ENCODE measurements at regions not wholly inside any gene's neighbourhood (a gene's known extent, or its start where the extent isn't known, plus 50 kb on each side); places are given as distances from the start of the nearest gene placed in this dataset.

DNA sequence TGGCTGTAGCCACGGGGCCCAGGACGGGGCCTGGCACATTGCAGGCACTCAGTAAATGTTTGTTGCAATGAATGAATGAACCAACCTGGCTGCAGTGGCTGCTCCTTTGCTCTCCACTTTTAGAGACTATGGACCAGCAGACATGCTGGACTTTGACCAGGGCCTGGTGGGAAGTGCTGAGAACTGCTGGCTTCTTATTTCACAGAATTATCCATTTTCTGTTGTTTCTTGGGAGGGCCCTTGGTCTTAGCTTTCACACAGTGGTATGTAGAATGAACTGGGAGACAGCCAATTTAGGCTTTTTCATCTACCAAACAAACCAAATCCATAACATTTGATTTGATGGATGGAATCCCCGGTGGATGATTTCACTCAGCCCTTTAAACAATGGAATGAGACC, 78.0 kb upstream of the LHFPL2 start:
- TF ChIP-seq, protein P1, sequence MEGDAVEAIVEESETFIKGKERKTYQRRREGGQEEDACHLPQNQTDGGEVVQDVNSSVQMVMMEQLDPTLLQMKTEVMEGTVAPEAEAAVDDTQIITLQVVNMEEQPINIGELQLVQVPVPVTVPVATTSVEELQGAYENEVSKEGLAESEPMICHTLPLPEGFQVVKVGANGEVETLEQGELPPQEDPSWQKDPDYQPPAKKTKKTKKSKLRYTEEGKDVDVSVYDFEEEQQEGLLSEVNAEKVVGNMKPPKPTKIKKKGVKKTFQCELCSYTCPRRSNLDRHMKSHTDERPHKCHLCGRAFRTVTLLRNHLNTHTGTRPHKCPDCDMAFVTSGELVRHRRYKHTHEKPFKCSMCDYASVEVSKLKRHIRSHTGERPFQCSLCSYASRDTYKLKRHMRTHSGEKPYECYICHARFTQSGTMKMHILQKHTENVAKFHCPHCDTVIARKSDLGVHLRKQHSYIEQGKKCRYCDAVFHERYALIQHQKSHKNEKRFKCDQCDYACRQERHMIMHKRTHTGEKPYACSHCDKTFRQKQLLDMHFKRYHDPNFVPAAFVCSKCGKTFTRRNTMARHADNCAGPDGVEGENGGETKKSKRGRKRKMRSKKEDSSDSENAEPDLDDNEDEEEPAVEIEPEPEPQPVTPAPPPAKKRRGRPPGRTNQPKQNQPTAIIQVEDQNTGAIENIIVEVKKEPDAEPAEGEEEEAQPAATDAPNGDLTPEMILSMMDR (IDR thresholded peaks at IDR 0.05; ENCODE audit: insufficient read depth in 1 of 2, low read depth in 1 of 2, low read length in 1 of 2, severe bottlenecking in 1 of 2, unreplicated experiment in 1 of 2), result no peak
- Mint-ChIP-seq H3K4me1 (ENCODE audit: low read depth, unreplicated experiment) (no peaks in the 10 kb centered on the region), H3K27me3 (ENCODE audit: insufficient read depth, unreplicated experiment) (no peaks in the 10 kb centered on the region), H3K9me3 (ENCODE audit: unreplicated experiment) (peaks cover 9% of the 10 kb centered on the region), H3K27ac (ENCODE audit: unreplicated experiment) (peak overlapping the region; percentile 91), H3K4me3 (ENCODE audit: unreplicated experiment) (no peak overlapping the region), H3K36me3 (ENCODE audit: insufficient read depth, unreplicated experiment) (no peaks in the 10 kb centered on the region)
- Histone ChIP-seq H3K9me3 (no peaks in the 10 kb centered on the region; the same call in 1 of the 2 replicates), H3K27me3 (replicated peaks; ENCODE audit: control insufficient read depth, insufficient read depth, low read length) (no peaks in the 10 kb centered on the region), H3K36me3 (ENCODE audit: control insufficient read depth, insufficient read depth, low read length) (no peaks in the 10 kb centered on the region), H3K4me3 (ENCODE audit: low read depth, low read length) (no peak overlapping the region), H3K4me1 (peaks cover 22% of the 10 kb centered on the region)
- no TSS peak for BruUV-seq (replicated peaks)
- ChIA-PET POLR2A (no interaction called here), CTCF (no interaction called here)
- no peak for DNase-seq
- intact Hi-C loops (cut with micrococcal nuclease; ENCODE audit: unreplicated experiment), result no loop called here

DNA sequence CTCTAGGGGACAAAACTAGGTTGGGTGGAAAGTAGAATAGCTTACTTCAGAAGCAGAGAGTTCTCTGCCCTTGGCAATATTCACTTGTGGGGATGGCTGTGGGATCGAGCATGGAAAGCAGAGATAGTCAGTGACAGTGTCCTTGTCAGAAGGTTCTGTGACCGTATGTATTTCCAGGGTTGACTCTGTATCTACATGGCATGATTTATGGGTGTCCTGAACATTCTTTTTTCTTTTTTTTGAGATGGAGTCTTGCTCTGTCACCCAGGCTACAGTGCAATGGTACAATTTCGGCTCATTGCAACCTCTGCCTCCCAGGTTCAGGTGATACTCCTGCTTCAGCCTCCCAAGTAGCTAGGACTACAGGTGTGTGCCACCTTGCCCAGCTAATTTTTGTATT, 77.4 kb upstream of the LHFPL2 start:
- Mint-ChIP-seq H3K27me3 (ENCODE audit: insufficient read depth, unreplicated experiment) (no peaks in the 10 kb centered on the region), H3K4me1 (ENCODE audit: low read depth, unreplicated experiment) (peaks cover 1% of the 10 kb centered on the region), H3K27ac (ENCODE audit: unreplicated experiment) (no peak overlapping the region), H3K36me3 (ENCODE audit: insufficient read depth, unreplicated experiment) (no peaks in the 10 kb centered on the region), H3K4me3 (ENCODE audit: unreplicated experiment) (no peak overlapping the region), H3K9me3 (ENCODE audit: unreplicated experiment) (peaks cover 9% of the 10 kb centered on the region)
- DNase-seq, result no peak
- intact Hi-C loops (cut with micrococcal nuclease; ENCODE audit: unreplicated experiment), result no loop called here
- no TSS peak for BruUV-seq (replicated peaks)
- TF ChIP-seq, protein P1 (IDR thresholded peaks at IDR 0.05; ENCODE audit: insufficient read depth in 1 of 2, low read depth in 1 of 2, low read length in 1 of 2, severe bottlenecking in 1 of 2, unreplicated experiment in 1 of 2), result no peak
- ChIA-PET CTCF (no interaction called here), POLR2A (no interaction called here)
- no peaks in the 10 kb centered on the region; the same call in 1 of the 2 replicates for H3K9me3 ChIP-seq
- H3K4me1 ChIP-seq, result peaks cover 27% of the 10 kb centered on the region
- no peak overlapping the region for H3K4me3 ChIP-seq (ENCODE audit: low read depth, low read length)
- H3K36me3 ChIP-seq (ENCODE audit: control insufficient read depth, insufficient read depth, low read length), result no peaks in the 10 kb centered on the region
- no peaks in the 10 kb centered on the region for H3K27me3 ChIP-seq (replicated peaks; ENCODE audit: control insufficient read depth, insufficient read depth, low read length)

DNA sequence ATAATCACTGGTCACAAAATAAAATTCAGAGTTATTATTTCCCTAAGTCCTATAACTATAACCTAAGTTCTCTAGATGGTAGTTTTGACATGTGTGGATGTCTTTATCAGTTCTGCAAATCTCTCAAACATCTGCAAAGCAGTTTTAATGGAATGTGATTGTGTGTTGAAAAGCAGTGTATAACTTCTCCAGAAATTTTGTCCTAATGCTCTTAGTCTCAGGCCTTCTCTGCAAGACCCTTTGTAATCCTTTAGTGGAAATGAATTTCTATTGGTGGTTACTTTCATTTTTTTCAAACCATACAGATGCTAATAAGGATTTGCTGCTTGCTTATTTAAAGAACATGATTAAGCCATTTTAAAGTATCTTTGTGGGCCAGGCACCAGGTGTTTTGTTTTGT, 75.5 kb upstream of the LHFPL2 start:
- POLR2A ChIA-PET, result no interaction called here

More for the DNA sequence above, 75.5 kb upstream of the LHFPL2 start:
- Mint-ChIP-seq H3K4me1 (ENCODE audit: low read depth, unreplicated experiment) (peaks cover 8% of the 10 kb centered on the region), H3K36me3 (ENCODE audit: insufficient read depth, unreplicated experiment) (no peaks in the 10 kb centered on the region), H3K27me3 (ENCODE audit: insufficient read depth, unreplicated experiment) (no peaks in the 10 kb centered on the region), H3K9me3 (ENCODE audit: unreplicated experiment) (peaks cover 9% of the 10 kb centered on the region), H3K4me3 (ENCODE audit: unreplicated experiment) (no peak overlapping the region), H3K27ac (ENCODE audit: unreplicated experiment) (no peak overlapping the region)
- intact Hi-C loops (cut with micrococcal nuclease; ENCODE audit: unreplicated experiment), result no loop called here
- peaks cover 40% of the 10 kb centered on the region for H3K4me1 ChIP-seq
- CTCF ChIA-PET, result no interaction called here
- TF ChIP-seq, protein P1 (IDR thresholded peaks at IDR 0.05; ENCODE audit: insufficient read depth in 1 of 2, low read depth in 1 of 2, low read length in 1 of 2, severe bottlenecking in 1 of 2, unreplicated experiment in 1 of 2), result no peak
- DNase-seq, result no peak
- no peaks in the 10 kb centered on the region for H3K27me3 ChIP-seq (replicated peaks; ENCODE audit: control insufficient read depth, insufficient read depth, low read length)
- no peak overlapping the region for H3K4me3 ChIP-seq (ENCODE audit: low read depth, low read length)
- no TSS peak for BruUV-seq (replicated peaks)
- H3K36me3 ChIP-seq (ENCODE audit: control insufficient read depth, insufficient read depth, low read length), result no peaks in the 10 kb centered on the region
- H3K9me3 ChIP-seq, result no peaks in the 10 kb centered on the region; the same call in 1 of the 2 replicates
